Retina (tissue), 1 donor: ENCODE measurements at regions not wholly inside any gene's neighbourhood (a gene's known extent, or its start where the extent isn't known, plus 50 kb on each side); places are given as distances from the start of the nearest gene placed in this dataset.
"Not testable (repeated sequence)": the region's sequence is repeated elsewhere in the genome, so short reads cannot be mapped to it uniquely, and the experiment has no call there.

Experiments used
- DNase-seq: peaks from one replicate; pipeline ENCODE4 v3.0.0-alpha.2; 2016

- DNase-seq: no peak
These were observed 97.7 kb downstream of the CDC42EP3 start for GRCh38 chr2:37573451-37574388.

- DNase-seq: no peak
These were observed 95.7 kb downstream of the CDC42EP3 start for GRCh38 chr2:37575780-37576179.

GRCh38 chr2:37576194-37576593, 95.2 kb downstream of the CDC42EP3 start:
- DNase-seq: not testable (repeated sequence)

- no peak for DNase-seq
These were observed 94.6 kb downstream of the CDC42EP3 start for GRCh38 chr2:37576831-37577230.

- no peak for DNase-seq
These were observed 92.2 kb downstream of the CDC42EP3 start for GRCh38 chr2:37579192-37579713.

- not testable (repeated sequence) for DNase-seq
These were observed 91.5 kb downstream of the CDC42EP3 start for GRCh38 chr2:37579949-37580348.

GRCh38 chr2:37581433-37581832, 90.0 kb downstream of the CDC42EP3 start:
- DNase-seq: no peak

GRCh38 chr2:37582481-37583220, 88.8 kb downstream of the CDC42EP3 start:
- DNase-seq: no peak

- DNase-seq: no peak
These were observed 88.0 kb downstream of the CDC42EP3 start for GRCh38 chr2:37583402-37583801.

- DNase-seq: no peak
These were observed 87.6 kb downstream of the CDC42EP3 start for GRCh38 chr2:37583867-37584266.

GRCh38 chr2:37585295-37585908, 86.0 kb downstream of the CDC42EP3 start:
- DNase-seq: no peak

- no peak for DNase-seq
These were observed 85.3 kb downstream of the CDC42EP3 start for GRCh38 chr2:37585982-37586621.

GRCh38 chr2:37586663-37587317, 84.7 kb downstream of the CDC42EP3 start:
- DNase-seq: no peak

- no peak for DNase-seq
These were observed 83.6 kb downstream of the CDC42EP3 start for GRCh38 chr2:37587817-37588216.

- no peak for DNase-seq
These were observed 83.1 kb downstream of the CDC42EP3 start for GRCh38 chr2:37588316-37588777.

- no peak for DNase-seq
These were observed 82.1 kb downstream of the CDC42EP3 start for GRCh38 chr2:37589298-37589697.

GRCh38 chr2:37590119-37590571, 81.3 kb downstream of the CDC42EP3 start:
- no peak for DNase-seq
